GM12878 (cell line): ENCODE measurements at regions not wholly inside any gene's neighbourhood (a gene's known extent, or its start where the extent isn't known, plus 50 kb on each side); places are given as distances from the start of the nearest gene placed in this dataset.
"Not testable (repeated sequence)": the region's sequence is repeated elsewhere in the genome, so short reads cannot be mapped to it uniquely, and the experiment has no call there.

ENCODE experiments used
- ATAC-seq: fragments of 200-7000 bp; cut with Tn5 transposase; 3 replicates; pipeline ENCODE4 v1.9.1; 2020; ENCODE audit warnings: mild to moderate bottlenecking, moderate library complexity
- BruUV-seq: library from RNA; stranded (reverse); fragments of 400-500 nt; replicated peaks from 2 replicates; lab custom pipeline; 2021; lab: Mats Ljungman, UMichigan
- CTCF ChIA-PET: fragments of 300-600 bp; sonication (Branson Sonifier 250); formaldehyde crosslinking; extraction: SDS; loops from one replicate; lab custom pipeline; 2021; ENCODE audit warnings: inconsistent platforms; lab: Yijun Ruan, JAX
- POLR2A ChIA-PET: fragments of 350-600 bp; formaldehyde crosslinking; extraction: SDS; loops from one replicate; lab custom pipeline; 2021; ENCODE audit warnings: inconsistent platforms; lab: Charles Lee
- RAD21 ChIA-PET: fragments of 300-600 bp; sonication (Branson Sonifier 250); formaldehyde crosslinking; loops from one replicate; lab custom pipeline; 2023; ENCODE audit warnings: antibody characterized with exemption; ENCODE audit not compliant: unreplicated experiment; lab: Charles Lee
- SMC1A ChIA-PET: fragments of 300-600 bp; sonication (Branson Sonifier 250); formaldehyde crosslinking; loops from one replicate; lab custom pipeline; 2023; ENCODE audit not compliant: unreplicated experiment, uncharacterized antibody; lab: Charles Lee
- DNase-seq: peaks from one replicate; pipeline ENCODE4 v3.0.0-alpha.2; 2011; ENCODE audit warnings: low read depth, low spot score
- FAIRE-seq: peaks from 3 replicates; lab custom pipeline; 2011; peaks lifted over from hg19 to GRCh38; lab: Jason Lieb, UNC
- H2AFZ ChIP-seq: 2 replicates; pipeline ENCODE4 v1.6.0; 2011; ENCODE audit warnings: low read depth, low read length, control low read depth; ENCODE audit not compliant: control insufficient read depth
- H3K27ac ChIP-seq: 2 replicates; pipeline ENCODE4 v1.5.1; 2011; ENCODE audit warnings: control low read depth; ENCODE audit not compliant: control insufficient read depth, insufficient read depth
- H3K27me3 ChIP-seq, 2 experiments: replicated peaks in 1 of 2; 2 replicates each; pipeline versions ENCODE4 v1.6.0 to v1.6.1; 2011; ENCODE audit warnings: low read length in 1 of 2; ENCODE audit not compliant: control insufficient read depth in 2 of 2, insufficient read depth in 2 of 2
- H3K36me3 ChIP-seq, 2 experiments: 2 replicates each; pipeline ENCODE4 v1.5.1; 2011; ENCODE audit warnings: low read length in 1 of 2; ENCODE audit not compliant: control insufficient read depth in 2 of 2, insufficient read depth in 2 of 2
- H3K4me1 ChIP-seq: 2 replicates; pipeline ENCODE4 v1.6.1; 2011; ENCODE audit warnings: mild to moderate bottlenecking, low read length, moderate library complexity, mixed read lengths; ENCODE audit not compliant: control insufficient read depth, insufficient read depth
- H3K4me2 ChIP-seq: 2 replicates; pipeline ENCODE4 v1.6.0; 2011; ENCODE audit warnings: control low read depth; ENCODE audit not compliant: control insufficient read depth, insufficient read depth
- H3K4me3 ChIP-seq: fragments of 200-600 bp; sonication (generic); 2 replicates; pipeline ENCODE4 v1.5.1; 2016
- H3K79me2 ChIP-seq: 2 replicates; pipeline ENCODE4 v1.6.0; 2011; ENCODE audit warnings: low read length; ENCODE audit not compliant: control insufficient read depth, insufficient read depth
- H3K9ac ChIP-seq: 2 replicates; pipeline ENCODE4 v1.8.0; 2011; ENCODE audit warnings: low read length, control low read depth, mixed read lengths; ENCODE audit not compliant: control insufficient read depth, insufficient read depth
- H3K9me3 ChIP-seq: replicated peaks from 3 replicates; pipeline ENCODE4 v1.5.1; 2011; ENCODE audit warnings: mild to moderate bottlenecking, low read length; ENCODE audit not compliant: control insufficient read depth, insufficient read depth
- H4K20me1 ChIP-seq: 2 replicates; pipeline ENCODE4 v1.6.0; 2011; ENCODE audit not compliant: control insufficient read depth, insufficient read depth
- IRF3 ChIP-seq: fragments of 450-650 bp; IDR thresholded peaks from 2 replicates; pipeline ENCODE4 v1.6.1; 2014; ENCODE audit warnings: mild to moderate bottlenecking
- KDM1A ChIP-seq: fragments of 200-600 bp; sonication (generic); IDR thresholded peaks from 2 replicates; pipeline ENCODE4 v1.6.1; 2016; ENCODE audit warnings: borderline replicate concordance
- NR2C1 ChIP-seq: fragments of 450-650 bp; IDR thresholded peaks from 2 replicates; pipeline ENCODE4 v1.6.1; 2017; ENCODE audit warnings: antibody characterized with exemption, mild to moderate bottlenecking, moderate library complexity
- WGBS: methylation state at CpG from one replicate; pipeline ENCODE4 v1.1.6; 2016; ENCODE audit warnings: low lambda C conversion rate; ENCODE audit not compliant: insufficient replicate concordance, insufficient coverage; ENCODE audit errors: missing lambda C conversion rate; 5-methylcytosine and 5-hydroxymethylcytosine counted together
- in situ Hi-C: fragments of 300-500 bp; cut with MboI; formaldehyde crosslinking; loops from 9 replicates; pipeline ENCODE4 v1.14.3; 2018; ENCODE audit warnings: mixed read lengths
- intact Hi-C: fragments of 100-400 bp; cut with micrococcal nuclease; formaldehyde crosslinking; loops from one replicate; pipeline ENCODE4 v1.14.2; 2022; ENCODE audit not compliant: unreplicated experiment

- ChIA-PET CTCF (interaction anchor here (0.6 kb wide), 1 partner anchor 61 kb away, joined by 3 read pairs; no protein-coding TSS in a partner anchor), SMC1A (no interaction called here), POLR2A (interaction anchor here (0.7 kb wide), 1 partner anchor 41 kb away, joined by 3 read pairs; no protein-coding TSS in a partner anchor), RAD21 (no interaction called here)
- intact Hi-C loops, result no loop called here
- in situ Hi-C loops, result no loop called here
- no peak for TF ChIP-seq NR2C1
- TF ChIP-seq IRF3, result no peak
- TF ChIP-seq KDM1A, result no peak
- Histone ChIP-seq H3K27ac (no peak overlapping the region), H3K36me3 (no peaks in the 10 kb centered on the region), H3K27me3 (peaks cover 0 to 3% of the 10 kb centered on the region in 2 experiments; a peak in 1 of 4 replicates), H3K4me2 (no peak overlapping the region), H3K9me3 (no peaks in the 10 kb centered on the region), H2AFZ (no peak overlapping the region), H3K4me3 (no peak overlapping the region), H3K9ac (no peak overlapping the region), H4K20me1 (0 out of 2 replicates have a peak, but pooled peaks cover 3% of the 10 kb centered on the region), H3K4me1 (no peaks in the 10 kb centered on the region), H3K79me2 (no peaks in the 10 kb centered on the region)
- ATAC-seq, result no peak
- no TSS peak for BruUV-seq
- no peak for FAIRE-seq
- no peak for DNase-seq
- WGBS, result 46% methylated on average over 6 of the region's 6 CpGs
Measured at GRCh38 chr2:11082880-11083279, 72.4 kb upstream of the SLC66A3 start.

GRCh38 chr2:11088821-11089220 is 66.4 kb upstream of the SLC66A3 start:
- BruUV-seq, H3K4me1 ChIP-seq, H3K27me3 ChIP-seq, H3K36me3 ChIP-seq, H4K20me1 ChIP-seq, POLR2A ChIA-PET, intact Hi-C loops, ATAC-seq, H3K79me2 ChIP-seq, H3K9me3 ChIP-seq, H3K4me2 ChIP-seq, CTCF ChIA-PET, H3K27ac ChIP-seq, H3K4me3 ChIP-seq, SMC1A ChIA-PET, in situ Hi-C loops, DNase-seq, FAIRE-seq, H3K9ac ChIP-seq, RAD21 ChIA-PET, H2AFZ ChIP-seq: not testable (repeated sequence)
- 71% methylated on average over 17 of the region's 17 CpGs for WGBS
